ENCODE measurements at regions not wholly inside any gene's neighbourhood (a gene's known extent, or its start where the extent isn't known, plus 50 kb on each side); places are given as distances from the start of the nearest gene placed in this dataset.

GRCh38 chr4:17166954-17167353 lies 268.5 kb upstream of the LDB2 start:
- no peak overlapping the region for H3K4me3 ChIP-seq (replicated peaks; ENCODE audit: low read depth, low read length)
- no peak for TF ChIP-seq CTCF (IDR thresholded peaks at IDR 0.05; ENCODE audit: low read depth, low read length, missing control alignments)
- no peak for DNase-seq (ENCODE audit: extremely low read depth, low read depth)

- no peak for TF ChIP-seq CTCF (IDR thresholded peaks at IDR 0.05; ENCODE audit: low read depth, low read length, missing control alignments)
- H3K4me3 ChIP-seq (replicated peaks; ENCODE audit: low read depth, low read length), result no peak overlapping the region
- no peak for DNase-seq (ENCODE audit: extremely low read depth, low read depth)
Observed at GRCh38 chr4:17165286-17165685, 266.8 kb upstream of the LDB2 start.

GRCh38 chr4:17164666-17165065 lies 266.2 kb upstream of the LDB2 start:
- TF ChIP-seq CTCF (IDR thresholded peaks at IDR 0.05; ENCODE audit: low read depth, low read length, missing control alignments), result no peak
- DNase-seq (ENCODE audit: extremely low read depth, low read depth), result no peak
- no peak overlapping the region for H3K4me3 ChIP-seq (replicated peaks; ENCODE audit: low read depth, low read length)

- no peak for DNase-seq (ENCODE audit: extremely low read depth, low read depth)
- H3K4me3 ChIP-seq (replicated peaks; ENCODE audit: low read depth, low read length), result no peak overlapping the region
- TF ChIP-seq CTCF (IDR thresholded peaks at IDR 0.05; ENCODE audit: low read depth, low read length, missing control alignments), result no peak
Observed at GRCh38 chr4:17163156-17163771, 264.8 kb upstream of the LDB2 start.

GRCh38 chr4:17157304-17157703 lies 258.9 kb upstream of the LDB2 start:
- TF ChIP-seq CTCF (IDR thresholded peaks at IDR 0.05; ENCODE audit: low read depth, low read length, missing control alignments), result no peak
- no peak for DNase-seq (ENCODE audit: extremely low read depth, low read depth)
- no peak overlapping the region for H3K4me3 ChIP-seq (replicated peaks; ENCODE audit: low read depth, low read length)

- DNase-seq (ENCODE audit: extremely low read depth, low read depth), result no peak
- TF ChIP-seq CTCF (IDR thresholded peaks at IDR 0.05; ENCODE audit: low read depth, low read length, missing control alignments), result no peak
- H3K4me3 ChIP-seq (replicated peaks; ENCODE audit: low read depth, low read length), result no peak overlapping the region
Observed at GRCh38 chr4:17155486-17155885, 257.0 kb upstream of the LDB2 start.

- no peak for DNase-seq (ENCODE audit: extremely low read depth, low read depth)
- no peak overlapping the region for H3K4me3 ChIP-seq (replicated peaks; ENCODE audit: low read depth, low read length)
- no peak for TF ChIP-seq CTCF (IDR thresholded peaks at IDR 0.05; ENCODE audit: low read depth, low read length, missing control alignments)
Observed at GRCh38 chr4:17153572-17153971, 255.1 kb upstream of the LDB2 start.

Data from HFF-Myc (cell line).